Upper lobe of right lung (tissue), 1 donor: ENCODE measurements at regions not wholly inside any gene's neighbourhood (a gene's known extent, or its start where the extent isn't known, plus 50 kb on each side); places are given as distances from the start of the nearest gene placed in this dataset.
A peak's percentile ranks its signal among the peaks of the same experiment; 100 is the strongest.

ENCODE experiments used
- ATAC-seq: fragments of 200-7000 bp; cut with Tn5 transposase; one replicate; pipeline ENCODE4 v1.9.1; 2020; ENCODE audit warnings: mild to moderate bottlenecking, moderate library complexity
- DNase-seq: peaks from one replicate; pipeline ENCODE4 v3.0.0-alpha.2; 2020
- H3K27ac ChIP-seq: fragments of 200-600 bp; one replicate; pipeline ENCODE4 v1.8.0; 2022
- H3K27me3 ChIP-seq: fragments of 200-600 bp; one replicate; pipeline ENCODE4 v1.8.0; 2022; ENCODE audit warnings: mild to moderate bottlenecking
- H3K36me3 ChIP-seq: fragments of 200-600 bp; one replicate; pipeline ENCODE4 v1.8.0; 2022
- H3K4me1 ChIP-seq: fragments of 200-600 bp; one replicate; pipeline ENCODE4 v1.8.0; 2022
- H3K4me3 ChIP-seq: fragments of 200-600 bp; one replicate; pipeline ENCODE4 v1.8.0; 2022; ENCODE audit warnings: mild to moderate bottlenecking
- H3K9me3 ChIP-seq: fragments of 200-600 bp; one replicate; pipeline ENCODE4 v1.8.0; 2022
- intact Hi-C: fragments of 100-400 bp; cut with DNase I; formaldehyde crosslinking; loops from one replicate; pipeline ENCODE4 v1.11.0; 2022
- TF ChIP-seq, protein P1 (sequence below): fragments of 200-600 bp; IDR thresholded peaks from one replicate; pipeline ENCODE4 v1.8.0; 2022; ENCODE audit warnings: antibody characterized with exemption
- donor health status: DM: no; HTN: yes; CAD: no; lungs with severe emphysema.

DNA sequence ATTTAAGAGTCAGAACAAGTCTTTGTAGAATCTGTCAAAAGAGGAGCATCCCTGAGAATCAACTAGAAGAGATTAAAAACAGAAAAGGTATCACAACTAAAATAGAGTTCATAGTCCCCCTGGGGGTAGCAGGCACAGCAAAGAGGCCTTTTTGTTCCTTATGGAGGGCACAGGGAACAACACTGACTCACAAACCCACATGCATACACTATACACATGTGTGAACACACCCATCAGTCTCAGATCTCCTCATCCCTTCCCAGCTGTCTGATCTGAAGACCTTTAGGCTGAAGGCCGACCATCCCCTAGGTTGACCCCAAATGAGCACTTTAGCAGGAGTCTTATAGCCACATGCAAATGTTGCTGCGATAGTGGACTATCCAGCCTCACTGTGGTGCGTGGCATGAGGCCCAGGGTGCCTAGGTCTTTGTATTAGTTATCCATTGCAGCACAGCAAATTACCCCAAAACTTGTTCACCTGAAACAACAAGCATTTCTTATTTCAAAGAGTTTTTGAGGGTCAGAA, 236.7 kb upstream of the EGLN3 start:
- intact Hi-C loops: no loop called here
- Histone ChIP-seq H3K36me3 (no peaks in the 10 kb centered on the region), H3K4me1 (no peaks in the 10 kb centered on the region), H3K27ac (no peak overlapping the region), H3K27me3 (no peaks in the 10 kb centered on the region), H3K9me3 (no peaks in the 10 kb centered on the region), H3K4me3 (no peak overlapping the region)
- DNase-seq (no peak), ATAC-seq (no peak)
- TF ChIP-seq, protein P1, sequence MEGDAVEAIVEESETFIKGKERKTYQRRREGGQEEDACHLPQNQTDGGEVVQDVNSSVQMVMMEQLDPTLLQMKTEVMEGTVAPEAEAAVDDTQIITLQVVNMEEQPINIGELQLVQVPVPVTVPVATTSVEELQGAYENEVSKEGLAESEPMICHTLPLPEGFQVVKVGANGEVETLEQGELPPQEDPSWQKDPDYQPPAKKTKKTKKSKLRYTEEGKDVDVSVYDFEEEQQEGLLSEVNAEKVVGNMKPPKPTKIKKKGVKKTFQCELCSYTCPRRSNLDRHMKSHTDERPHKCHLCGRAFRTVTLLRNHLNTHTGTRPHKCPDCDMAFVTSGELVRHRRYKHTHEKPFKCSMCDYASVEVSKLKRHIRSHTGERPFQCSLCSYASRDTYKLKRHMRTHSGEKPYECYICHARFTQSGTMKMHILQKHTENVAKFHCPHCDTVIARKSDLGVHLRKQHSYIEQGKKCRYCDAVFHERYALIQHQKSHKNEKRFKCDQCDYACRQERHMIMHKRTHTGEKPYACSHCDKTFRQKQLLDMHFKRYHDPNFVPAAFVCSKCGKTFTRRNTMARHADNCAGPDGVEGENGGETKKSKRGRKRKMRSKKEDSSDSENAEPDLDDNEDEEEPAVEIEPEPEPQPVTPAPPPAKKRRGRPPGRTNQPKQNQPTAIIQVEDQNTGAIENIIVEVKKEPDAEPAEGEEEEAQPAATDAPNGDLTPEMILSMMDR: no peak

DNA sequence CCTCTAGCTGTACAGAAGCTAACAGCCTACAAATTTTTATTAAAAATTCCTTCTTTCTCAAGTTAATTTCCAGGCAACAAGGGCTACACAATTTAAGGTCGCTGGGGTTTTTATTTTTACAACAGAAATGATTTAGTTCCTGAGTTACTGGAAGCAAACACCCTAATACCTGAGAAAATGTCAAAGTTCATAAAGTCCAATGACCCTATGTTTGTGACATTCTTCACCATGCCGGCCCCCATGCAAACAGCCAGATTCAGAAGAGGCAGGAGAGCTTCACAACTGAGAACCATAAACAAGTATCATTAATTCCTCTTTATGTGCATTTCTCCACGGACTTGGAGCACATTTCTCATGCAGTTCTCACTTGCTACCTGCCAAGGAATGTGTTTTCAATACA, 236.2 kb upstream of the EGLN3 start:
- TF ChIP-seq, protein P1: no peak
- H3K4me3 ChIP-seq: no peak overlapping the region
- no peaks in the 10 kb centered on the region for H3K36me3 ChIP-seq
- H3K9me3 ChIP-seq: no peaks in the 10 kb centered on the region
- intact Hi-C loops: no loop called here
- no peaks in the 10 kb centered on the region for H3K4me1 ChIP-seq
- ATAC-seq: no peak
- no peak overlapping the region for H3K27ac ChIP-seq
- DNase-seq: no peak
- no peaks in the 10 kb centered on the region for H3K27me3 ChIP-seq

DNA sequence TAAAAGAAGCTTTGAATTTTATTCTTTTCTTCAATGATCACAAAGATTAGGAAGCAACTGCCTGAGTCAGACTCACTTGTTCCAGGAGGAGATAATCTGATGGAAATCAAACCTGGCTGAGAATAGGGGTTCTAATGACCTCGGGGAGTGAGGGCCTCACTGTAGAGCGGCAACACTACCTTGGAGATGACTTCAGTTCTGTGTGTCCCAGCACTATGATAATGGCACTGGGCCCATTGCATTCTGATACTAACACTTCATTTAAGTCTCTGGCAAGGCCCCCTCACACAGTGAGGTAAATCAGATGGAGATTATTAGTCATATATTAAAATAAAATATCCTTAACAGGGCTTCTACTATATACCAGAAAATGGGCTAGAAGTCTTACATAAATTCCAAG, 233.3 kb upstream of the EGLN3 start:
- intact Hi-C loops: no loop called here
- no peaks in the 10 kb centered on the region for H3K36me3 ChIP-seq
- no peaks in the 10 kb centered on the region for H3K27me3 ChIP-seq
- ATAC-seq (no peak), DNase-seq (no peak)
- TF ChIP-seq, protein P1: no peak
- H3K27ac ChIP-seq: no peak overlapping the region
- H3K4me1 ChIP-seq: no peaks in the 10 kb centered on the region
- no peak overlapping the region for H3K4me3 ChIP-seq
- no peaks in the 10 kb centered on the region for H3K9me3 ChIP-seq

DNA sequence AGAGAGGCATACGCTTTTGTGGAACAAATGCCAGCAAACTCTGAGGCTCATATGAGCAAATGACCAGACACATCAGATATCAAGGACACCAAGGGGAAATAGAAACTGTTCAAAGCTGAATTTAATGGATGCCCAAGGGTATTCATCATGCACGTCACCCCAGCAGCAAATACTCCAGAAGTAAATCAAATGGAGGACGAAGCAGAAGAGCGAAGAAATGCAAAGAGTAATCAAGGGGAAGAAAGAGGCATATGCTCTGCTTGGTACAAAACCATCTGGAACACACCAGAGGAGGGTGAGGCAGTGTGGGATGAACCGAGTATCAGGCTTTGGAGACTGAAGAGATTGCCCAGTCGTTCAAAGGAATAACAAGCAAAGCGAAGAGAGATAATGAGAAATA, 232.6 kb upstream of the EGLN3 start:
- H3K36me3 ChIP-seq: no peaks in the 10 kb centered on the region
- intact Hi-C loops: no loop called here

DNA sequence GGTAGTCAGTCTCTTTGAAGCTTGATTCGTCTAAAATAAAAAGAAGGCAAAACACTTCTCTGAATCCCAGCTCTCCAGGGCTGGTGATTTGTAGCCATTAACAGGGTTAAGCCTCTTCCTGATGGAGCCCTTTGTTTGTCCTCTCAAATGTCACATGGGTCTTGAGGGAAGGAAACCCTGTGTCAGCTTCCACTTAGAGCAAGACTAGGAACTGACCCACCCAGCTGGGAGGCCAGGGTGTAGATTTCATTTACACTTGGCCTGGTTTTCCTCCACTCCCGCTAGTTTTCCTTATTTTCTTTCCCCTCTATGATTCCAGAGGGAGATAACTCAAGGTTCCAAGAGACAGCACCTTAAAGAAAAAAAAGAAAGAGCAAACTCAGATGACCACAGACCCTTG, 230.5 kb upstream of the EGLN3 start:
- ATAC-seq: peak; percentile 51
- H3K27me3 ChIP-seq: no peaks in the 10 kb centered on the region
- intact Hi-C loops: no loop called here

More for the DNA sequence above, 232.6 kb upstream of the EGLN3 start:
- no peaks in the 10 kb centered on the region for H3K27me3 ChIP-seq
- H3K27ac ChIP-seq: no peak overlapping the region
- H3K4me1 ChIP-seq: no peaks in the 10 kb centered on the region
- TF ChIP-seq, protein P1: no peak
- DNase-seq (no peak), ATAC-seq (no peak)
- H3K4me3 ChIP-seq: no peak overlapping the region
- no peaks in the 10 kb centered on the region for H3K9me3 ChIP-seq

More for the DNA sequence above, 230.5 kb upstream of the EGLN3 start:
- Histone ChIP-seq H3K4me3 (no peak overlapping the region), H3K4me1 (peaks cover 9% of the 10 kb centered on the region), H3K9me3 (no peaks in the 10 kb centered on the region), H3K36me3 (no peaks in the 10 kb centered on the region), H3K27ac (no peak overlapping the region)
- TF ChIP-seq, protein P1: no peak
- DNase-seq: no peak
